Rectal smooth muscle tissue (tissue), 1 donor: ENCODE measurements at regions not wholly inside any gene's neighbourhood (a gene's known extent, or its start where the extent isn't known, plus 50 kb on each side); places are given as distances from the start of the nearest gene placed in this dataset.

Source experiments
- H3K27ac ChIP-seq: one replicate; pipeline ENCODE4 v1.7.0; 2013; ENCODE audit warnings: low read depth, low read length, inconsistent platforms
- H3K27me3 ChIP-seq: one replicate; pipeline ENCODE4 v1.7.0; 2013; ENCODE audit warnings: low read length; ENCODE audit not compliant: control insufficient read depth, insufficient read depth
- H3K36me3 ChIP-seq: one replicate; pipeline ENCODE4 v1.7.0; 2013; ENCODE audit warnings: low read length; ENCODE audit not compliant: control insufficient read depth, insufficient read depth
- H3K4me1 ChIP-seq: one replicate; pipeline ENCODE4 v1.7.0; 2013; ENCODE audit warnings: low read length; ENCODE audit not compliant: control insufficient read depth, insufficient read depth
- H3K4me3 ChIP-seq: one replicate; pipeline ENCODE4 v1.7.0; 2013; ENCODE audit warnings: low read length
- H3K9ac ChIP-seq: one replicate; pipeline ENCODE4 v1.7.0; 2013; ENCODE audit warnings: low read length

- no peak overlapping the region for H3K27ac ChIP-seq
- no peaks in the 10 kb centered on the region for H3K27me3 ChIP-seq
- no peaks in the 10 kb centered on the region for H3K4me1 ChIP-seq
- H3K36me3 ChIP-seq: no peaks in the 10 kb centered on the region
- no peak overlapping the region for H3K9ac ChIP-seq
- no peak overlapping the region for H3K4me3 ChIP-seq
Measured at GRCh38 chr7:148950806-148951205, 66.7 kb upstream of the EZH2 start.

- Histone ChIP-seq H3K4me3 (no peak overlapping the region), H3K36me3 (no peaks in the 10 kb centered on the region), H3K9ac (no peak overlapping the region), H3K27me3 (no peaks in the 10 kb centered on the region), H3K27ac (no peak overlapping the region), H3K4me1 (no peaks in the 10 kb centered on the region)
Measured at GRCh38 chr7:148944935-148945934, 61.1 kb upstream of the EZH2 start.

GRCh38 chr7:148941598-148942275 is 57.6 kb upstream of the EZH2 start:
- Histone ChIP-seq H3K27ac (peak overlapping the region; percentile 85), H3K36me3 (no peaks in the 10 kb centered on the region), H3K4me3 (peak overlapping the region; percentile 90), H3K4me1 (no peaks in the 10 kb centered on the region), H3K9ac (no peak overlapping the region), H3K27me3 (no peaks in the 10 kb centered on the region)

GRCh38 chr7:148940702-148941597 is 56.9 kb upstream of the EZH2 start:
- H3K4me1 ChIP-seq: no peaks in the 10 kb centered on the region
- no peaks in the 10 kb centered on the region for H3K36me3 ChIP-seq
- H3K9ac ChIP-seq: peak overlapping the region; percentile 81

GRCh38 chr7:148939128-148939755 is 55.2 kb upstream of the EZH2 start:
- no peak overlapping the region for H3K4me3 ChIP-seq
- no peaks in the 10 kb centered on the region for H3K27me3 ChIP-seq
- no peaks in the 10 kb centered on the region for H3K4me1 ChIP-seq
- no peaks in the 10 kb centered on the region for H3K36me3 ChIP-seq
- H3K9ac ChIP-seq: no peak overlapping the region
- no peak overlapping the region for H3K27ac ChIP-seq

More at GRCh38 chr7:148940702-148941597, 56.9 kb upstream of the EZH2 start:
- H3K27ac ChIP-seq: peak overlapping the region; percentile 85
- peak overlapping the region; percentile 90 for H3K4me3 ChIP-seq
- no peaks in the 10 kb centered on the region for H3K27me3 ChIP-seq

- Histone ChIP-seq H3K4me1 (no peaks in the 10 kb centered on the region), H3K27me3 (no peaks in the 10 kb centered on the region)
Measured at GRCh38 chr7:148935451-148935850, 51.4 kb upstream of the EZH2 start.

More at GRCh38 chr7:148935451-148935850, 51.4 kb upstream of the EZH2 start:
- H3K9ac ChIP-seq: no peak overlapping the region
- H3K27ac ChIP-seq: no peak overlapping the region
- no peak overlapping the region for H3K4me3 ChIP-seq
- no peaks in the 10 kb centered on the region for H3K36me3 ChIP-seq
